HepG2 (cell line): ENCODE measurements at regions not wholly inside any gene's neighbourhood (a gene's known extent, or its start where the extent isn't known, plus 50 kb on each side); places are given as distances from the start of the nearest gene placed in this dataset.

Experiments used
- HDAC2 ChIP-seq: sonication (generic); formaldehyde crosslinking; IDR thresholded peaks from 2 replicates; pipeline ENCODE4 v1.4.0; 2020; ENCODE audit warnings: missing genetic modification reagents
- HNRNPLL ChIP-seq: fragments of 200-400 bp; formaldehyde crosslinking; IDR thresholded peaks from 2 replicates; pipeline ENCODE4 v1.6.1; 2017; ENCODE audit warnings: mild to moderate bottlenecking, low read depth, low read length; ENCODE audit not compliant: poor library complexity, severe bottlenecking
- NFE2L2 ChIP-seq: fragments of 150-350 bp; IDR thresholded peaks from 2 replicates; pipeline ENCODE4 v1.6.1; 2014; ENCODE audit warnings: low read length
- XBP1 ChIP-seq: sonication (generic); formaldehyde crosslinking; IDR thresholded peaks from 2 replicates; pipeline ENCODE4 v1.5.0; 2020; ENCODE audit warnings: missing genetic modification reagents
- ZFP37 ChIP-seq: sonication (generic); formaldehyde crosslinking; IDR thresholded peaks from 2 replicates; pipeline ENCODE4 v1.4.0; 2020; ENCODE audit warnings: missing genetic modification reagents, borderline replicate concordance
- ZFX ChIP-seq: sonication (generic); formaldehyde crosslinking; IDR thresholded peaks from 2 replicates; pipeline ENCODE4 v1.4.0; 2020; ENCODE audit warnings: mild to moderate bottlenecking, low read depth, missing genetic modification reagents, moderate library complexity
- ZNF432 ChIP-seq: sonication (generic); formaldehyde crosslinking; IDR thresholded peaks from 2 replicates; pipeline ENCODE4 v1.5.0; 2020; ENCODE audit warnings: missing genetic modification reagents, mild to moderate bottlenecking, borderline replicate concordance
- ZNF773 ChIP-seq: sonication (generic); formaldehyde crosslinking; IDR thresholded peaks from 2 replicates; pipeline ENCODE4 v1.4.0; 2020; ENCODE audit warnings: missing genetic modification reagents, borderline replicate concordance
- ZNF777 ChIP-seq: sonication (generic); formaldehyde crosslinking; IDR thresholded peaks from 2 replicates; pipeline ENCODE4 v1.4.0; 2020; ENCODE audit warnings: missing genetic modification reagents
- TF ChIP-seq, protein P1 (sequence below): sonication (generic); formaldehyde crosslinking; IDR thresholded peaks from 2 replicates; pipeline ENCODE4 v1.4.0; 2020; ENCODE audit warnings: low read depth, missing genetic modification reagents
- TF ChIP-seq, protein P2 (sequence below): sonication (generic); formaldehyde crosslinking; IDR thresholded peaks from 2 replicates; pipeline ENCODE4 v1.4.0; 2020; ENCODE audit warnings: missing genetic modification reagents

DNA sequence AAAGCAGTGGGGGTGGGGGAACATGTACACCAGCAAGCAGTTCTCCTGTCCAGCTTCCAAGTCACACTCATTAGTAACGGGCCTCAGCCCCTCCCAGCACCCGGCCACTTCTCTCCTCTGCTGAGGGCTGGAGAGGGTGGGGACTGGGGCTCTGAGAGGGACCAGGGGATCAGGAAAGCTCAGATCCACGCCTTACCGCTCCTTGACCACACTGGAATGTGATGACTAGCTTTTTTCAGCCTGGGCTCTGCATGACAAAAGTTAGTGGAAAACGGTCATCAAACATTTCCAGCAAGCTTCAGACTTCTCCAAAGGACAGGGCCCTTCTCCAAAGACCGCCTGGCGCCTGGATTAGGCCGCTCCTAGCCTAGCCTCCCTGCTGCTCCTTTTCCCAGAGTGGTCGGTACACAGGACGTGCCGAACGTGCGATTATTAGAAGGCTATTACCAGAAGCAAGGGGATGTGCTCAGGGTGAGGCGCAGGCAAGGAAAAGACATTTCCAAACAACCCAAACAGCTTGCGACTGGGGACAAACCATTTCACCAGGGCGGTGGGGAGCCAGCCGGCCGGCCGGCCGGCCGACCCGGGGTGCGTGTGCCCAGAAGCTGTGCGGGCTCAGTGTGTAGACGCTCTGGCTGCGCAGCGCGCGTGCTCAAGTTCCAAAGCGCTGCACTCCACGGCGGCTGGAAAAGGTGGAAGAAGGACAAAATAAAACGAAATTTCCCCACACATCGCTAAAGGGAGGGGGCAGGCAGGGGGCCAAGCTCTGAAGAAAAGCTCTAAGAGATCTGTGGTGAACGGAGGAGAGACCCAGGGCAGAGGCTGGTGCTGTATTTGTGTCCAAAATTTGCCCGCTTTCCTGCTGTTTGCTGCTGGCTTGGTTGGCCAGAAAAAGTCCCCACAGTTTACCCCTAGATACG, 51.0 kb upstream of the SSR3 start (continued):
- TF ChIP-seq ZNF432: no peak
- TF ChIP-seq HNRNPLL: peak; percentile 82
- TF ChIP-seq XBP1: no peak
- TF ChIP-seq, protein P1, sequence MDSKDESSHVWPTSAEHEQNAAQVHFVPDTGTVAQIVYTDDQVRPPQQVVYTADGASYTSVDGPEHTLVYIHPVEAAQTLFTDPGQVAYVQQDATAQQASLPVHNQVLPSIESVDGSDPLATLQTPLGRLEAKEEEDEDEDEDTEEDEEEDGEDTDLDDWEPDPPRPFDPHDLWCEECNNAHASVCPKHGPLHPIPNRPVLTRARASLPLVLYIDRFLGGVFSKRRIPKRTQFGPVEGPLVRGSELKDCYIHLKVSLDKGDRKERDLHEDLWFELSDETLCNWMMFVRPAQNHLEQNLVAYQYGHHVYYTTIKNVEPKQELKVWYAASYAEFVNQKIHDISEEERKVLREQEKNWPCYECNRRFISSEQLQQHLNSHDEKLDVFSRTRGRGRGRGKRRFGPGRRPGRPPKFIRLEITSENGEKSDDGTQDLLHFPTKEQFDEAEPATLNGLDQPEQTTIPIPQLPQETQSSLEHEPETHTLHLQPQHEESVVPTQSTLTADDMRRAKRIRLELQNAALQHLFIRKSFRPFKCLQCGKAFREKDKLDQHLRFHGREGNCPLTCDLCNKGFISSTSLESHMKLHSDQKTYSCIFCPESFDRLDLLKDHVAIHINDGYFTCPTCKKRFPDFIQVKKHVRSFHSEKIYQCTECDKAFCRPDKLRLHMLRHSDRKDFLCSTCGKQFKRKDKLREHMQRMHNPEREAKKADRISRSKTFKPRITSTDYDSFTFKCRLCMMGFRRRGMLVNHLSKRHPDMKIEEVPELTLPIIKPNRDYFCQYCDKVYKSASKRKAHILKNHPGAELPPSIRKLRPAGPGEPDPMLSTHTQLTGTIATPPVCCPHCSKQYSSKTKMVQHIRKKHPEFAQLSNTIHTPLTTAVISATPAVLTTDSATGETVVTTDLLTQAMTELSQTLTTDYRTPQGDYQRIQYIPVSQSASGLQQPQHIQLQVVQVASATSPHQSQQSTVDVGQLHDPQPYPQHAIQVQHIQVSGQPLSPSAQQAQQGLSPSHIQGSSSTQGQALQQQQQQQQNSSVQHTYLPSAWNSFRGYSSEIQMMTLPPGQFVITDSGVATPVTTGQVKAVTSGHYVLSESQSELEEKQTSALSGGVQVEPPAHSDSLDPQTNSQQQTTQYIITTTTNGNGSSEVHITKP (CRISPR knock-in tag): no peak
- TF ChIP-seq NFE2L2: no peak
- no peak for TF ChIP-seq ZNF777 (CRISPR knock-in tag)
- TF ChIP-seq, protein P2, sequence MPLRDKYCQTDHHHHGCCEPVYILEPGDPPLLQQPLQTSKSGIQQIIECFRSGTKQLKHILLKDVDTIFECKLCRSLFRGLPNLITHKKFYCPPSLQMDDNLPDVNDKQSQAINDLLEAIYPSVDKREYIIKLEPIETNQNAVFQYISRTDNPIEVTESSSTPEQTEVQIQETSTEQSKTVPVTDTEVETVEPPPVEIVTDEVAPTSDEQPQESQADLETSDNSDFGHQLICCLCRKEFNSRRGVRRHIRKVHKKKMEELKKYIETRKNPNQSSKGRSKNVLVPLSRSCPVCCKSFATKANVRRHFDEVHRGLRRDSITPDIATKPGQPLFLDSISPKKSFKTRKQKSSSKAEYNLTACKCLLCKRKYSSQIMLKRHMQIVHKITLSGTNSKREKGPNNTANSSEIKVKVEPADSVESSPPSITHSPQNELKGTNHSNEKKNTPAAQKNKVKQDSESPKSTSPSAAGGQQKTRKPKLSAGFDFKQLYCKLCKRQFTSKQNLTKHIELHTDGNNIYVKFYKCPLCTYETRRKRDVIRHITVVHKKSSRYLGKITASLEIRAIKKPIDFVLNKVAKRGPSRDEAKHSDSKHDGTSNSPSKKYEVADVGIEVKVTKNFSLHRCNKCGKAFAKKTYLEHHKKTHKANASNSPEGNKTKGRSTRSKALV: peak; percentile 76; the same call in 1 of the 2 replicates
- no peak for TF ChIP-seq HDAC2 (CRISPR knock-in tag)
- peak; percentile 55; the same call in 1 of the 2 replicates for TF ChIP-seq ZFX
- TF ChIP-seq ZNF773 (CRISPR knock-in tag): no peak
- no peak for TF ChIP-seq ZFP37 (CRISPR knock-in tag)
